ENCODE measurements at regions not wholly inside any gene's neighbourhood (a gene's known extent, or its start where the extent isn't known, plus 50 kb on each side); places are given as distances from the start of the nearest gene placed in this dataset.

GRCh38 chr12:115404761-115405470 is 720.9 kb upstream of the TBX3 start:
- no peak for DNase-seq (ENCODE audit: low read depth, low spot score)
- TF ChIP-seq YY1 (IDR thresholded peaks at IDR 0.05; ENCODE audit: insufficient read depth, insufficient read length), result no peak
- no peak for TF ChIP-seq ZNF274 (IDR thresholded peaks at IDR 0.05; ENCODE audit: low read depth, low read length)
- no peak for TF ChIP-seq SUZ12 (IDR thresholded peaks at IDR 0.05; ENCODE audit: extremely low read depth, insufficient read depth, insufficient read length)
- no peaks in the 10 kb centered on the region for H3K4me1 ChIP-seq (ENCODE audit: insufficient read depth, insufficient read length)
- H3K27me3 ChIP-seq (ENCODE audit: insufficient read depth, insufficient read length), result no peaks in the 10 kb centered on the region
- no peak overlapping the region for H3K4me3 ChIP-seq (ENCODE audit: insufficient read length, low read depth)
- H3K9me3 ChIP-seq (ENCODE audit: insufficient read depth, low read length), result no peaks in the 10 kb centered on the region
- no peak overlapping the region for H3K9ac ChIP-seq (ENCODE audit: insufficient read length, low read depth)
- H3K36me3 ChIP-seq (ENCODE audit: insufficient read depth, insufficient read length, low read length), result no peaks in the 10 kb centered on the region

DNA sequence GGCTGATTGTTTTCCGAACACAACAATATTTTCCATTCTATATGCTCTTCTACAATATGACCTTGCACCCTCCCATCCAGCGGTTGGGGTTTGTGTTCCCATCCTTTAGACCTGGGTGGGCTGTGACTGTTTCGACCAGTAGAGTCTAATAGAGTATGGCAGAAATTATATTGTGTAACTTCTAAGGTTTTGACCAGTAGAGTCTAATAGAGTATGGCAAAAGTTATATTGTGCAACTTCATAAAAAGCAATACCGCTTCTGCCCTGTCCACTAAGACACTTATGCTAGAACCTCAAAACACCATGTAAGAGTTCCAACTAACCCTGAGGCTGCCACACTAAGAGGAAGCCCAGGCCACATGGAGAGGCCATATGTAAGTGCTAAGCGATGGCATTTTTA is 719.7 kb upstream of the TBX3 start:
- H3K27me3 ChIP-seq (ENCODE audit: insufficient read depth, insufficient read length), result no peaks in the 10 kb centered on the region
- H3K36me3 ChIP-seq (ENCODE audit: insufficient read depth, insufficient read length, low read length), result no peaks in the 10 kb centered on the region
- no peak overlapping the region for H3K9ac ChIP-seq (ENCODE audit: insufficient read length, low read depth)
- no peak for TF ChIP-seq YY1 (IDR thresholded peaks at IDR 0.05; ENCODE audit: insufficient read depth, insufficient read length)
- TF ChIP-seq SUZ12 (IDR thresholded peaks at IDR 0.05; ENCODE audit: extremely low read depth, insufficient read depth, insufficient read length), result no peak
- no peak for TF ChIP-seq ZNF274 (IDR thresholded peaks at IDR 0.05; ENCODE audit: low read depth, low read length)
- H3K4me1 ChIP-seq (ENCODE audit: insufficient read depth, insufficient read length), result no peaks in the 10 kb centered on the region
- DNase-seq (ENCODE audit: low read depth, low spot score), result no peak
- no peak overlapping the region for H3K4me3 ChIP-seq (ENCODE audit: insufficient read length, low read depth)
- no peaks in the 10 kb centered on the region for H3K9me3 ChIP-seq (ENCODE audit: insufficient read depth, low read length)

DNA sequence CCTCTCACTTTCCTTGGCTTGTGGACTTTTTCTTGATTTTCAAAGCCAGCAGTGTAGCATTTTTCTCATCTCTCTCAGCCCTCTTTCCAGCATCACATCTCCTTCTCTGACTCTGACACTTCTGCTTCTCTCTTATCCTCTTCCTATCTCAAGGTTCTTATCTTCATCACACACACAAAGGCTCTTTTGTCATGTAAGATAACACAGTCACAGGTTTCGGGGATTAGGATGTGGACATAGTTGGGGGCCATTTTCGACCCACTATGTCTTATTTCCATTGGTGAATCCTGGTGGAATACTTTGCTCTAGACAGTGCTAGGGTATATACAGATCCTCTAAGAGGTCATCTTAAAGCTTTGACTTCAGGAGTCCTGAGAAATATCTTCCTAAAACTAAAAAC is 719.3 kb upstream of the TBX3 start:
- no peaks in the 10 kb centered on the region for H3K4me1 ChIP-seq (ENCODE audit: insufficient read depth, insufficient read length)
- H3K9me3 ChIP-seq (ENCODE audit: insufficient read depth, low read length), result no peaks in the 10 kb centered on the region
- TF ChIP-seq ZNF274 (IDR thresholded peaks at IDR 0.05; ENCODE audit: low read depth, low read length), result no peak
- no peak for TF ChIP-seq YY1 (IDR thresholded peaks at IDR 0.05; ENCODE audit: insufficient read depth, insufficient read length)
- TF ChIP-seq SUZ12 (IDR thresholded peaks at IDR 0.05; ENCODE audit: extremely low read depth, insufficient read depth, insufficient read length), result no peak
- DNase-seq (ENCODE audit: low read depth, low spot score), result no peak
- no peak overlapping the region for H3K9ac ChIP-seq (ENCODE audit: insufficient read length, low read depth)
- no peaks in the 10 kb centered on the region for H3K36me3 ChIP-seq (ENCODE audit: insufficient read depth, insufficient read length, low read length)
- H3K4me3 ChIP-seq (ENCODE audit: insufficient read length, low read depth), result no peak overlapping the region
- H3K27me3 ChIP-seq (ENCODE audit: insufficient read depth, insufficient read length), result no peaks in the 10 kb centered on the region

GRCh38 chr12:115402443-115403180 is 718.6 kb upstream of the TBX3 start:
- no peaks in the 10 kb centered on the region for H3K27me3 ChIP-seq (ENCODE audit: insufficient read depth, insufficient read length)
- no peaks in the 10 kb centered on the region for H3K9me3 ChIP-seq (ENCODE audit: insufficient read depth, low read length)
- no peaks in the 10 kb centered on the region for H3K4me1 ChIP-seq (ENCODE audit: insufficient read depth, insufficient read length)
- H3K4me3 ChIP-seq (ENCODE audit: insufficient read length, low read depth), result no peak overlapping the region
- TF ChIP-seq SUZ12 (IDR thresholded peaks at IDR 0.05; ENCODE audit: extremely low read depth, insufficient read depth, insufficient read length), result no peak
- TF ChIP-seq YY1 (IDR thresholded peaks at IDR 0.05; ENCODE audit: insufficient read depth, insufficient read length), result no peak
- no peak for TF ChIP-seq ZNF274 (IDR thresholded peaks at IDR 0.05; ENCODE audit: low read depth, low read length)
- H3K36me3 ChIP-seq (ENCODE audit: insufficient read depth, insufficient read length, low read length), result no peaks in the 10 kb centered on the region
- H3K9ac ChIP-seq (ENCODE audit: insufficient read length, low read depth), result no peak overlapping the region
- DNase-seq (ENCODE audit: low read depth, low spot score), result no peak

DNA sequence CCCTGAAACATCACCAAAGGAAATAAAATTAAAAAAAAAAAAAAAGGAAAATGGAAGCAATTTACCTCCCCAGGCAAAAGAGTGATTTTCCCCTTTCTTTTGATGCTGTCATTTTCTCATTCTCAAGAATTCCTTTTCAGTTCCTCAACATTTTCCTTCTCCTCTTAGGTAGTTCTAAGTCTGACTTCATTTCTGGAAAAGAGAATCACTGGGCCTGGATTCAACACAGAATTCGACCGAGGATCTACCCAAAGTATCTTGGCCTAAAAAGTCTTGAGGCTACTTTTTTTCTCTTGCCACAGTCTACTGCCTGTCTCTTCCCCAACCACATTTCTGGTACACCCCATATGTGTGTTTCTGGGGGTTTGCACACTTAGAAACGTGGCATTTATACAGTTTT is 717.8 kb upstream of the TBX3 start:
- no peaks in the 10 kb centered on the region for H3K27me3 ChIP-seq (ENCODE audit: insufficient read depth, insufficient read length)
- H3K4me1 ChIP-seq (ENCODE audit: insufficient read depth, insufficient read length), result no peaks in the 10 kb centered on the region
- no peak overlapping the region for H3K9ac ChIP-seq (ENCODE audit: insufficient read length, low read depth)
- no peak overlapping the region for H3K4me3 ChIP-seq (ENCODE audit: insufficient read length, low read depth)
- TF ChIP-seq YY1 (IDR thresholded peaks at IDR 0.05; ENCODE audit: insufficient read depth, insufficient read length) (no peak), ZNF274 (IDR thresholded peaks at IDR 0.05; ENCODE audit: low read depth, low read length) (no peak), SUZ12 (IDR thresholded peaks at IDR 0.05; ENCODE audit: extremely low read depth, insufficient read depth, insufficient read length) (no peak)
- DNase-seq (ENCODE audit: low read depth, low spot score), result no peak
- no peaks in the 10 kb centered on the region for H3K36me3 ChIP-seq (ENCODE audit: insufficient read depth, insufficient read length, low read length)
- peaks cover 4% of the 10 kb centered on the region for H3K9me3 ChIP-seq (ENCODE audit: insufficient read depth, low read length)

GRCh38 chr12:115400011-115400410 is 716.0 kb upstream of the TBX3 start:
- no peaks in the 10 kb centered on the region for H3K36me3 ChIP-seq (ENCODE audit: insufficient read depth, insufficient read length, low read length)
- no peak for DNase-seq (ENCODE audit: low read depth, low spot score)
- no peaks in the 10 kb centered on the region for H3K4me1 ChIP-seq (ENCODE audit: insufficient read depth, insufficient read length)
- no peaks in the 10 kb centered on the region for H3K27me3 ChIP-seq (ENCODE audit: insufficient read depth, insufficient read length)
- peaks cover 10% of the 10 kb centered on the region for H3K9me3 ChIP-seq (ENCODE audit: insufficient read depth, low read length)
- H3K9ac ChIP-seq (ENCODE audit: insufficient read length, low read depth), result no peak overlapping the region
- TF ChIP-seq YY1 (IDR thresholded peaks at IDR 0.05; ENCODE audit: insufficient read depth, insufficient read length), result no peak
- TF ChIP-seq ZNF274 (IDR thresholded peaks at IDR 0.05; ENCODE audit: low read depth, low read length), result no peak
- H3K4me3 ChIP-seq (ENCODE audit: insufficient read length, low read depth), result no peak overlapping the region

GRCh38 chr12:115398311-115398781 is 714.4 kb upstream of the TBX3 start:
- no peaks in the 10 kb centered on the region for H3K27me3 ChIP-seq (ENCODE audit: insufficient read depth, insufficient read length)
- H3K9ac ChIP-seq (ENCODE audit: insufficient read length, low read depth), result no peak overlapping the region
- H3K4me3 ChIP-seq (ENCODE audit: insufficient read length, low read depth), result no peak overlapping the region
- TF ChIP-seq ZNF274 (IDR thresholded peaks at IDR 0.05; ENCODE audit: low read depth, low read length), result no peak
- no peak for TF ChIP-seq YY1 (IDR thresholded peaks at IDR 0.05; ENCODE audit: insufficient read depth, insufficient read length)
- TF ChIP-seq SUZ12 (IDR thresholded peaks at IDR 0.05; ENCODE audit: extremely low read depth, insufficient read depth, insufficient read length), result no peak
- peaks cover 10% of the 10 kb centered on the region for H3K9me3 ChIP-seq (ENCODE audit: insufficient read depth, low read length)
- H3K4me1 ChIP-seq (ENCODE audit: insufficient read depth, insufficient read length), result no peaks in the 10 kb centered on the region
- H3K36me3 ChIP-seq (ENCODE audit: insufficient read depth, insufficient read length, low read length), result no peaks in the 10 kb centered on the region
- DNase-seq (ENCODE audit: low read depth, low spot score), result no peak

All from NT2/D1 (cell line).